ENCODE measurements at regions not wholly inside any gene's neighbourhood (a gene's known extent, or its start where the extent isn't known, plus 50 kb on each side); places are given as distances from the start of the nearest gene placed in this dataset.

DNA sequence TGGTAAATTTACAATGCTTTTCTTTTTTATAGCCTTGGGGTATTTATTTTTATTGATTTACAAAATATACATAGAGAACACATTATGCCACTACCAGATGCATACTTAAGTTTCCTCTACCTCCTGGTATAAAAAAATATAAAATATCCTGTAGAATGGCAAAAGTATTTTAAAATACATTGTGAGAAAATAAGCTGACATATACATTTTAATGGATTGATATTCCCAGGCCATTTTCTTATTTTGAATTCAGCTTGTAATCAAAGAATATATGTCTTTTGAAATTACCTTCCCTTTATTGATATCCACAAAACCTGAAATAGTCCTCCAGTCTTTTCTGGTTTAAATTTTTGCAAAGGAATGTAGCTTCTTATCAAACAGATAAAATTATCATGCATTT, 923.9 kb downstream of the CDH18 start:
- Histone ChIP-seq H3K9me3 (peaks cover 0 to 2% (median 0%) of the 10 kb centered on the region in 4 donors), H3K4me3 (no peak overlapping the region)

DNA sequence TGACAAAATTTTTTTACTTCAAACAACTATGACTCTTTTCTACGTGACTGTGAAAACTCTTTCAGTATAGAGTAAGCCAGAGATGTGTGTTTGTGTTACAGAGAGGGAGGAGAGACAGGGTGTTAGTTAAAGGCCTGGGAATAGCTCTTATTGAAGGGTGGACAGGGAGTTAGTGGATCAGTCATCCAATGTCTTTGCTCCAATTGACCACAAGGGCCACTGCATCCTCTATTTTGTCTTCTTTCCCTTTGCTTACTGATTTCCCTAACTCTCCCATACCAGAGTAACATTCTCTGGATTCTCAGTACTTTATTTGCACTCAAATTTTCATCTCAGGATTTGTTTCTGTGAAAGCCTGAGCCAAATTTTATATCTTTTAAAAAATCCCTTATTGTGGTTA, 920.3 kb downstream of the CDH18 start:
- no peak overlapping the region for H3K27ac ChIP-seq
- no peaks in the 10 kb centered on the region for H3K36me3 ChIP-seq
- no peak overlapping the region for H3K4me3 ChIP-seq
- TF ChIP-seq, protein P1, sequence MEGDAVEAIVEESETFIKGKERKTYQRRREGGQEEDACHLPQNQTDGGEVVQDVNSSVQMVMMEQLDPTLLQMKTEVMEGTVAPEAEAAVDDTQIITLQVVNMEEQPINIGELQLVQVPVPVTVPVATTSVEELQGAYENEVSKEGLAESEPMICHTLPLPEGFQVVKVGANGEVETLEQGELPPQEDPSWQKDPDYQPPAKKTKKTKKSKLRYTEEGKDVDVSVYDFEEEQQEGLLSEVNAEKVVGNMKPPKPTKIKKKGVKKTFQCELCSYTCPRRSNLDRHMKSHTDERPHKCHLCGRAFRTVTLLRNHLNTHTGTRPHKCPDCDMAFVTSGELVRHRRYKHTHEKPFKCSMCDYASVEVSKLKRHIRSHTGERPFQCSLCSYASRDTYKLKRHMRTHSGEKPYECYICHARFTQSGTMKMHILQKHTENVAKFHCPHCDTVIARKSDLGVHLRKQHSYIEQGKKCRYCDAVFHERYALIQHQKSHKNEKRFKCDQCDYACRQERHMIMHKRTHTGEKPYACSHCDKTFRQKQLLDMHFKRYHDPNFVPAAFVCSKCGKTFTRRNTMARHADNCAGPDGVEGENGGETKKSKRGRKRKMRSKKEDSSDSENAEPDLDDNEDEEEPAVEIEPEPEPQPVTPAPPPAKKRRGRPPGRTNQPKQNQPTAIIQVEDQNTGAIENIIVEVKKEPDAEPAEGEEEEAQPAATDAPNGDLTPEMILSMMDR (IDR thresholded peaks at IDR 0.05), result no peak
- TF ChIP-seq POLR2A (IDR thresholded peaks at IDR 0.05), result no peak
- DNase-seq, result no peak
- H3K27me3 ChIP-seq, result no peaks in the 10 kb centered on the region
- H3K9me3 ChIP-seq, result no peaks in the 10 kb centered on the region
- H3K4me1 ChIP-seq, result no peaks in the 10 kb centered on the region

More for the DNA sequence above, 923.9 kb downstream of the CDH18 start:
- Histone ChIP-seq H3K27me3 (no peaks in the 10 kb centered on the region), H3K36me3 (no peaks in the 10 kb centered on the region), H3K27ac (no peak overlapping the region), H3K4me1 (no peaks in the 10 kb centered on the region)
- TF ChIP-seq POLR2A (IDR thresholded peaks at IDR 0.05), result no peak
- TF ChIP-seq, protein P1 (IDR thresholded peaks at IDR 0.05), result no peak
- DNase-seq, result no peak

- Histone ChIP-seq H3K4me3 (no peak overlapping the region), H3K36me3 (no peaks in the 10 kb centered on the region), H3K9me3 (no peaks in the 10 kb centered on the region), H3K4me1 (no peaks in the 10 kb centered on the region), H3K27ac (no peak overlapping the region), H3K27me3 (no peaks in the 10 kb centered on the region)
- TF ChIP-seq POLR2A (IDR thresholded peaks at IDR 0.05), result no peak
- TF ChIP-seq, protein P1 (IDR thresholded peaks at IDR 0.05), result no peak
- no peak for DNase-seq
Observed at GRCh38 chr5:19098434-19098833, 889.6 kb downstream of the CDH18 start.

DNA sequence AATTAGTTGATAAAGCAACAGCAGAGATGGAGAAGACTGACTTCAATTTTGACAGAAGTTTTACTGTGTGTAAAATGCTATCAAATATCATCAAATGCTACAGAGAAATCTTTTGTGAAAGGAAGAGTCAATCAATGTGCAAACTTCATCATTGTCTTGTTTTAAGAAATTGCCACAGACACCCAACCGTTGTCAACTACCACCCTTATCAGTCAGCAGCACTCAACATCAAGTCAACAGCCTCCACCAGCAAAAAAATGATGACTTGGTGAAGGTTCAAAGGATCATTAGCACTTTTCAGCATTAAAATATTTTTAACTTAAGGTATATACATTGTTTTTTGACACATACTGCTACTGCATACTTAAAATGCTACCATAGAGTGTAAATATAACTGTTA, 888.8 kb downstream of the CDH18 start:
- Histone ChIP-seq H3K9me3 (no peaks in the 10 kb centered on the region), H3K27me3 (no peaks in the 10 kb centered on the region), H3K36me3 (no peaks in the 10 kb centered on the region), H3K4me1 (no peaks in the 10 kb centered on the region), H3K4me3 (no peak overlapping the region), H3K27ac (no peak overlapping the region)
- TF ChIP-seq POLR2A (IDR thresholded peaks at IDR 0.05), result no peak
- TF ChIP-seq, protein P1 (IDR thresholded peaks at IDR 0.05), result no peak
- DNase-seq, result no peak

GRCh38 chr5:19104948-19105347, 883.1 kb downstream of the CDH18 start:
- TF ChIP-seq, protein P1 (IDR thresholded peaks at IDR 0.05), result no peak
- no peak for TF ChIP-seq POLR2A (IDR thresholded peaks at IDR 0.05)
- Histone ChIP-seq H3K27me3 (no peaks in the 10 kb centered on the region), H3K4me1 (no peaks in the 10 kb centered on the region), H3K36me3 (no peaks in the 10 kb centered on the region), H3K4me3 (no peak overlapping the region), H3K27ac (no peak overlapping the region), H3K9me3 (no peaks in the 10 kb centered on the region)
- no peak for DNase-seq

DNA sequence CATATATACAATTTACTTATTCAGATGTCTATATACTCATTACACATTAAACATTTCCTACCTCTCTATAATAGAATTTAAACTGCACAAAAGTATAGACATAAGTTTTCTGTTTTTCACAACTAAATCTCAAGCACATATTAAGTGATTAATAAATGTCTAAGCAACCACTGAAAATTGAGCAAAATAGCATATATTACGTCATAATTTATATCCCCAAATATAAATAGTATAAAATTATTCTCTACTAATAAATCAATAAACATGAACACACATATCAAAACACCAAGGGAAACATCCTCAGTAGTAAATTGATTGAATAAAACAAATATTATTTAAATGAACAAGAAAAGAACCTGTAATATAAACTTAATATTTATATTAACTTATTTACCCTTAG, 865.1 kb downstream of the CDH18 start:
- TF ChIP-seq POLR2A (IDR thresholded peaks at IDR 0.05), result no peak
- TF ChIP-seq, protein P1 (IDR thresholded peaks at IDR 0.05), result no peak

More for the DNA sequence above, 865.1 kb downstream of the CDH18 start:
- Histone ChIP-seq H3K27ac (no peak overlapping the region), H3K9me3 (no peaks in the 10 kb centered on the region), H3K36me3 (no peaks in the 10 kb centered on the region), H3K27me3 (no peaks in the 10 kb centered on the region), H3K4me1 (no peaks in the 10 kb centered on the region), H3K4me3 (no peak overlapping the region)
- DNase-seq, result no peak

Measured in Peyer's patch (tissue), 4 donors.